PC-3 (cell line): ENCODE measurements at regions not wholly inside any gene's neighbourhood (a gene's known extent, or its start where the extent isn't known, plus 50 kb on each side); places are given as distances from the start of the nearest gene placed in this dataset.

Experiments used
- ATAC-seq: fragments of 200-7000 bp; cut with Tn5 transposase; 2 replicates; pipeline ENCODE4 v1.9.1; 2020; ENCODE audit warnings: mild to moderate bottlenecking, moderate library complexity
- BruUV-seq: library from RNA; stranded (reverse); fragments of 400-500 nt; replicated peaks from 2 replicates; lab custom pipeline; 2021; lab: Mats Ljungman, UMichigan
- CTCF ChIA-PET: fragments of 300-600 bp; sonication (Branson Sonifier 250); formaldehyde crosslinking; loops from one replicate; lab custom pipeline; 2022; ENCODE audit warnings: antibody characterized with exemption; lab: Charles Lee
- POLR2A ChIA-PET: fragments of 300-600 bp; sonication (Branson Sonifier 250); formaldehyde crosslinking; loops from one replicate; lab custom pipeline; 2022; ENCODE audit warnings: antibody characterized with exemption; ENCODE audit not compliant: unreplicated experiment; lab: Charles Lee
- DNase-seq: peaks from one replicate; pipeline ENCODE4 v3.0.0-alpha.2; 2015
- H2AFZ ChIP-seq: fragments of 300-600 bp; sonication (generic); 2 replicates; pipeline ENCODE4 v1.6.0; 2016; ENCODE audit warnings: antibody characterized with exemption, low read length
- H3F3A ChIP-seq: fragments of 300-600 bp; sonication (generic); one replicate; pipeline ENCODE4 v1.6.0; 2017; ENCODE audit warnings: antibody characterized with exemption, low read length, control low read depth, mild to moderate bottlenecking; ENCODE audit not compliant: unreplicated experiment
- H3K27ac ChIP-seq: fragments of 300-600 bp; sonication (generic); 2 replicates; pipeline ENCODE4 v1.5.1; 2016; ENCODE audit warnings: mild to moderate bottlenecking, low read length
- H3K27me3 ChIP-seq: fragments of 300-600 bp; sonication (generic); 2 replicates; pipeline ENCODE4 v1.6.1; 2016; ENCODE audit warnings: low read length, mixed read lengths
- H3K36me3 ChIP-seq: fragments of 300-600 bp; sonication (generic); 2 replicates; pipeline ENCODE4 v1.6.1; 2016; ENCODE audit warnings: low read depth, mixed run types, low read length, mixed read lengths
- H3K4me1 ChIP-seq: fragments of 300-600 bp; sonication (generic); 2 replicates; pipeline ENCODE4 v1.5.1; 2016; ENCODE audit warnings: low read length; ENCODE audit not compliant: insufficient read depth
- H3K4me2 ChIP-seq: fragments of 300-600 bp; sonication (generic); 2 replicates; pipeline ENCODE4 v1.6.0; 2016; ENCODE audit warnings: low read length
- H3K4me3 ChIP-seq: fragments of 300-600 bp; sonication (generic); 2 replicates; pipeline ENCODE4 v1.5.1; 2016; ENCODE audit warnings: mild to moderate bottlenecking, low read length, mixed read lengths
- H3K79me2 ChIP-seq: fragments of 300-600 bp; sonication (generic); 2 replicates; pipeline ENCODE4 v1.6.1; 2017; ENCODE audit warnings: low read length, mixed read lengths
- H3K9ac ChIP-seq: fragments of 300-600 bp; sonication (generic); 2 replicates; pipeline ENCODE4 v1.6.0; 2016; ENCODE audit warnings: mild to moderate bottlenecking, low read length
- H3K9me2 ChIP-seq: fragments of 300-600 bp; sonication (generic); replicated peaks from 2 replicates; pipeline ENCODE4 v1.6.1; 2016; ENCODE audit warnings: mixed run types, low read length, mixed read lengths
- H3K9me3 ChIP-seq: fragments of 300-600 bp; sonication (generic); 2 replicates; pipeline ENCODE4 v1.6.1; 2016; ENCODE audit warnings: low read length, mixed read lengths
- H4K20me1 ChIP-seq: fragments of 300-600 bp; sonication (generic); 2 replicates; pipeline ENCODE4 v1.6.1; 2016; ENCODE audit warnings: low read length, mixed read lengths
- CTCF ChIP-seq: fragments of 300-600 bp; sonication (generic); conservative IDR thresholded peaks from 2 replicates; pipeline ENCODE4 v1.5.1; 2017; ENCODE audit warnings: antibody characterized with exemption, low read depth, mild to moderate bottlenecking, low read length
- EZH2 ChIP-seq: fragments of 300-600 bp; sonication (generic); IDR thresholded peaks from one replicate; pipeline ENCODE4 v1.6.1; 2017; ENCODE audit warnings: antibody characterized with exemption, mild to moderate bottlenecking, low read length; ENCODE audit not compliant: unreplicated experiment
- EZH2phosphoT487 ChIP-seq: fragments of 300-600 bp; sonication (generic); IDR thresholded peaks from 2 replicates; pipeline ENCODE4 v1.6.1; 2018; ENCODE audit warnings: mild to moderate bottlenecking, antibody characterized with exemption, low read length, borderline replicate concordance
- intact Hi-C: fragments of 100-400 bp; cut with micrococcal nuclease; formaldehyde crosslinking; loops from 2 replicates; pipeline ENCODE4 v1.9.0; 2023

GRCh38 chr17:65406552-65406951 is 154.9 kb downstream of the AXIN2 start:
- no peak for DNase-seq
- no TSS peak for BruUV-seq
- H3K79me2 ChIP-seq, result no peaks in the 10 kb centered on the region
- H3K9ac ChIP-seq, result no peak overlapping the region
- no peaks in the 10 kb centered on the region for H3K36me3 ChIP-seq
- TF ChIP-seq CTCF, result no peak
- no peak for TF ChIP-seq EZH2
- TF ChIP-seq EZH2phosphoT487, result no peak
- no peaks in the 10 kb centered on the region for H3K27me3 ChIP-seq
- no peak overlapping the region for H3K27ac ChIP-seq
- peaks cover 10% of the 10 kb centered on the region for H3K4me1 ChIP-seq
- no peaks in the 10 kb centered on the region for H4K20me1 ChIP-seq
- ChIA-PET CTCF (no interaction called here), POLR2A (no interaction called here)
- intact Hi-C loops, result no loop called here
- H3K9me2 ChIP-seq, result no peaks in the 10 kb centered on the region
- H3K9me3 ChIP-seq, result no peaks in the 10 kb centered on the region
- no peak overlapping the region for H3K4me3 ChIP-seq
- no peak overlapping the region for H3K4me2 ChIP-seq
- no peak overlapping the region for H2AFZ ChIP-seq
- no peak for ATAC-seq
- H3F3A ChIP-seq, result no peaks in the 10 kb centered on the region

GRCh38 chr17:65405563-65405962 is 155.9 kb downstream of the AXIN2 start:
- H2AFZ ChIP-seq, result no peak overlapping the region
- H3F3A ChIP-seq, result no peaks in the 10 kb centered on the region
- no peaks in the 10 kb centered on the region for H3K36me3 ChIP-seq
- H3K4me3 ChIP-seq, result no peak overlapping the region
- DNase-seq, result no peak
- H3K4me1 ChIP-seq, result peaks cover 10% of the 10 kb centered on the region
- no peak overlapping the region for H3K4me2 ChIP-seq
- no peaks in the 10 kb centered on the region for H3K79me2 ChIP-seq
- no peaks in the 10 kb centered on the region for H3K9me2 ChIP-seq
- no peak for ATAC-seq
- peaks cover 9% of the 10 kb centered on the region for H3K27me3 ChIP-seq
- intact Hi-C loops, result no loop called here
- no peak overlapping the region for H3K27ac ChIP-seq
- H4K20me1 ChIP-seq, result no peaks in the 10 kb centered on the region
- BruUV-seq, result no TSS peak
- ChIA-PET POLR2A (no interaction called here), CTCF (no interaction called here)
- H3K9ac ChIP-seq, result no peak overlapping the region
- no peaks in the 10 kb centered on the region for H3K9me3 ChIP-seq
- TF ChIP-seq EZH2phosphoT487 (no peak), CTCF (no peak), EZH2 (no peak)

- Histone ChIP-seq H3K79me2 (no peaks in the 10 kb centered on the region), H3K4me3 (no peak overlapping the region), H3K9me2 (no peaks in the 10 kb centered on the region), H3K9me3 (no peaks in the 10 kb centered on the region), H3K4me1 (peaks cover 10% of the 10 kb centered on the region), H3K27me3 (peaks cover 14% of the 10 kb centered on the region), H3F3A (no peaks in the 10 kb centered on the region), H3K36me3 (no peaks in the 10 kb centered on the region), H2AFZ (no peak overlapping the region), H4K20me1 (no peaks in the 10 kb centered on the region), H3K9ac (no peak overlapping the region), H3K4me2 (no peak overlapping the region), H3K27ac (no peak overlapping the region)
- intact Hi-C loops, result no loop called here
- DNase-seq (no peak), ATAC-seq (no peak)
- POLR2A ChIA-PET, result no interaction called here
- CTCF ChIA-PET, result interaction anchor here (1.1 kb wide), 1 partner anchor 110 kb away, joined by 3 read pairs; no protein-coding TSS in a partner anchor
- TF ChIP-seq CTCF, result no peak
- no peak for TF ChIP-seq EZH2
- TF ChIP-seq EZH2phosphoT487, result no peak
- no TSS peak for BruUV-seq
These were observed 156.7 kb downstream of the AXIN2 start for GRCh38 chr17:65404761-65405160.
